GDM1 (cell line): ENCODE measurements at regions not wholly inside any gene's neighbourhood (a gene's known extent, or its start where the extent isn't known, plus 50 kb on each side); places are given as distances from the start of the nearest gene placed in this dataset.

Experiments used
- DNase-seq: peaks from one replicate; lab custom pipeline; 2025; lab: John Stamatoyannopoulos, UW

- DNase-seq: no peak
Observed at GRCh38 chr9:74218385-74219063, 278.6 kb upstream of the RORB start.

DNA sequence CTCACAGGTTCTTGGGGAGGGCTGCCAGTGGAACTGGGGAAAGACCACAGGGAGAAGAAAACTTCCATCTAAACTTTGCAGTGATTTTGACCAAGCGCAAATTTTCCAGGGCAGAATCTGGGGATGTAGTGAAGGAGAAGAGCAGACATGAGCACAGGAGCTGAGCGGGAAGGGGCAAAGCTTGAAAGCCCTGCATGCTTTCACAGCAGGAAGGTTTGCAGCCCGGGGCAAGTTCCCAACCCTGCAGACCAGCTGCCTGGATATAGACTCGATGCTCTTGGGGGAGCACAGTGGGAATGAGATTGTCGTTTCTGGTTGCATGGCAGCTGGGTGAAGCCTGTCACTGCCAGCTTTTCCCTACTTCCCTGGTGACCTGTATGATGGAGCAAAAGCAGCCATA, 276.8 kb upstream of the RORB start:
- DNase-seq: no peak

- DNase-seq: no peak
Observed at GRCh38 chr9:74236857-74237256, 260.3 kb upstream of the RORB start.

GRCh38 chr9:74245866-74246497, 251.2 kb upstream of the RORB start:
- DNase-seq: no peak

DNA sequence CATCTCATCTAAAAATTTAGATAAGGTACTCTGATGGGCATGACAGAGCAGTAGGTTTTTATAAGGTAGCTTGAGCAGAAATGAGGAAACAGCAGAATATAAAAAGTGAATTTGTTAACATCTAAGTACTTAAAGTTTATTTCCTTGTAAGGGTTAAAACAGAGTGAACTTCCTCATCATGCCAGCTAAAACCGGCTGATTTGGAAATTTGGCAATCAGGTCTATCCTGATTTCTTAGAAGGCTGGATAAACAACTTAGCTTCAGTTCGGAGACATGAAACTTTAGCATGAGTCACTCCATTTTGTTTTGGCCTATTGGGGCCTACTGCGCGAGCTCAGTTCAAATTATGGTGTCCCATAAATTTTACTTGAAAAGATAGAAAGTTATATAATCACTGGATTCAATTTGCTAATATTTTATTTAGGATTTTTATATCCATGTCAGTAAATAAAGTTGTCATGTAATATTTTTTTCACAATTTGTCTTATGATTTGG, 241.6 kb upstream of the RORB start:
- no peak for DNase-seq

- DNase-seq: no peak
Observed at GRCh38 chr9:74275872-74276508, 221.1 kb upstream of the RORB start.

DNA sequence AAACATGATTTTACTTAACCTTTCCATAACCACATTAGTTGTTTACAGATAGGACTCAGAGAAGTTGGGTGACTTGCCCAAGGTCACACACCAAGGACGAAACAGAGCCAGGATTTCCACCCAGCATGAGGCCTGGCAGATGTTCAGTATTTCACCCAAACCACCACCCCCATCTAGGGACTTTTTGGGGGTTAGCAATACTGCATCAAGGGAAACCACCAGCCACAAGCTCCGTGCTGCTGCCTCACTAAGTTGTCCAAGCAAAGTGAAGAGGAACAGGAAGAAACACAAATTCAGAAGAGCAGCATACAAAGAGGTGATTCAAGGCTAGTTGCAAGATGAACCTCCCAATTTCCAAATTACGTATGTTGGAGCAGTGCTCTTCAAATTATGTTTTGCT, 219.6 kb upstream of the RORB start:
- DNase-seq: no peak

DNA sequence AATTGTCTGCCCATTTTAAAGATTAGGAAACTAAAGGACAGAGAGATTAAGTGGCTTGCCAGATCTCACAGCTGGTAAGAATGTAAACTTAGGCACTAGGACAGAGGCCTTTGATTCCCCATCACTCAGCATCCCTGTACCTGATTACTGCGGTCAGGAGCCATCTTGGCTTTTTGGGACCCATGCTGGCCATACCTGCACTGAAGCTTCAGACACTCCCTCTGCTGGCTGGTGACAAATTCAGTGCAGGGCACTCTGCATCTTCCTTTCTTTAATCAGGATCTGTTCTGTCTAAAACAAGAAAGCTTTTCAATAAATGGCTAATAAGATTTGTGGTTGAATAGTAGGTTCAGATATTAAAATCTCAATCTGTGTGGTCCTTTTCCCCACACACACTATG, 215.5 kb upstream of the RORB start:
- no peak for DNase-seq

DNA sequence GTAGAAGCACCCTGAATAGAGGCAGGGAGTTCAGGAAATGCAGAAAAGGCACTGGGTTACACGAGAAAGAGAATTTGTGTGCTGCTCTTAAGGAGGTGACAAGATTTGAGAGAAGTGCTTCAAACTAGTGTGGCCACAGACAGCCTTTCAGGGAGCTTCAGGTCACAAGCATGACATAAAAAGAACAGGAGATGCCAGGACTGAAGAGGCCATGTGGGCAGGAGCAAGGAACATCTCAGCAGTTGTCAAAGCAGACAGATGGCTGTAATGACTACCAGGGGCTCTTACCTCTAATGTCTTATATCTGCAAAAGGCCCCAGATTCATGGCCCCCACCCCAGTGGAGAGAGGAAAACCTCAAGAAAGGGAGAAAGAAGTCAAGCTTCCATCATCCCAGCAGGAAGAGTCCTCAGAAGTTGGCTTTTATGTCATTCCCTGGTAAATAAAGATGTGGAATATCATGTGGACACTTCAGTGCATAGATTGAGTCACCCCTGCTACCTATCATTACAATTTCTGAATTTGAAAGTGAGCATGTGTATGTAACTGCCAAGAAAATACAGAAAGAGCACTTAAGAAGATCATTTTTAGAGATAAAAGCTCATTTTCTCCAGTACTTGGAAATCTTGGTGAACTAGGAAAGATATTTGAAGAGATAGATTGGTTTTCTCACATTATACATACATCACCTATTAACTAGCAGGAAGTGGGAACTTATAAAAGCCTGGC, 214.4 kb upstream of the RORB start:
- no peak for DNase-seq

GRCh38 chr9:74284581-74285450, 212.3 kb upstream of the RORB start:
- DNase-seq: no peak

DNA sequence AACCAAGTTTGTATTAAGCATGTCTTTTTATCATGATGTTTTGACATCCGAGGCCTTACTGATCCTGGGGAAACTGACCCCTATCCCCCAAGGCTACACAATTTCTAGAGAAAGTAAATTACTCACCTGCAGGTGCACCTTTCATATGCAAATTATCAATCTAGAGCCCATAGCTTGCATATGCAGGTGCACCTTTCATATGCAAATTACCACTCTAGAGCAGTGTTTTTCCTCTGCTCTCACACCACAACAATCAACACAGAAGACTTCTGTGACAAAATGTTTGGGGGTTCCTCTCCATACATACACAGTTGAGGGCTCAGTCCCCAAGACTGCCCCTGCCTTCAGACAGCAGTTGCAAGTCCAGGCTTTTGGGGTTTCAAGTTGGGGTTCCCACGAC, 203.7 kb upstream of the RORB start:
- DNase-seq: no peak

DNA sequence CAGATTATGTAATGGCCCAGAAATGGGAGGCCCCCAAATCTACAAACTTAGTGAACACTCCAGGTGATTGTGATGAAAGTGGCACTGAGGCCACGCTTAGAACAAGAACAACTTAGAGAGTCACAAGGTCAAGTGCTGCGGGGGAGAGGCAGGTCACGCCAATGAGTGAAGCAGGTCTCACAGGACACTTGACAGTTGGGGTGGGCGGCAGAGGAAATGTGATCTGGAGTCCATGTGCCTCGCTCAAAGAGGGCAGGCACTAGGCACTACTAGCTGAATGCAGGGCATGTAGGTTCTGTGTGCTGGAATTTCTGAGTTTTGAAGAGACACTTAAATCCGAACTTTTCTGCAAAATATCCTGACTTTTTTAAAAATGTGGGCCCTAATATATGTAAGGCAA, 193.2 kb upstream of the RORB start:
- DNase-seq: no peak

- no peak for DNase-seq
Observed at GRCh38 chr9:74304598-74304997, 192.5 kb upstream of the RORB start.

DNA sequence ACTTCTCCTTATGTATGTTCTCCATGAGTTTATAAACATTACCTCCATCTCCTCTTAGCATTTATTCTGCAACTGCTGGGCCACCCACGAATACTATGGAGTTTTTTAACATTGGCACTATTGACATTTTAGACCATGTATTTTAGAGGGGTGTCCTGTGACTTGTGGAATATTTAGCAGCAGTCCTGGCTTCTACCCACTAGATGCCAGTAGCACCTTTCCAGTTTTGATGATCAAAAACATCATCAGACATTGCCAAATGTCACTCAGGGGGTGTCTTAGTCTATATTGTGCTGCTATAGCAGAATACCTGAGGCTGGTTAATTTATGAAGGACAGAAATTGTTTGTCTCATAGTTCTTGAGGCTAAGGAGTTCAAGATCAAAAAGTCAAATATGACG, 187.5 kb upstream of the RORB start:
- DNase-seq: no peak

- DNase-seq: no peak
Observed at GRCh38 chr9:74317235-74317634, 179.9 kb upstream of the RORB start.

DNA sequence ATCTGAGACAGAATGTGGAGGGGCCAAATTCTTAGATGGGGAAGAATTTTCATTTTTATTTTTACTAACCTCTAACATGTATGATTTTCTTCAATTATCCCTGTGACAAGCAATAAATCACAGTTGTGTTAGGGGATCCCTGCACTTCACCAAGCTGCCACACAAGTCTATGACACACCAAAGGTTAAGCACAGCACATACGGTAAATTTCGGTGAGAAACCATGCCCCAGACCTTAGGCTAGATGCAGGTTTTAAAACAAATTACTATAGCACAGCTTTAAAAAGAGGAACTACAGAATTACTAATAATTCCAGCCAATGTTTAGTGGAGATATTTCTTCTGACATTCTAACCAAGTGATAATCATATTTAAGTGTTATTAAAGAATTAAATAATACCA, 175.7 kb upstream of the RORB start:
- DNase-seq: no peak

DNA sequence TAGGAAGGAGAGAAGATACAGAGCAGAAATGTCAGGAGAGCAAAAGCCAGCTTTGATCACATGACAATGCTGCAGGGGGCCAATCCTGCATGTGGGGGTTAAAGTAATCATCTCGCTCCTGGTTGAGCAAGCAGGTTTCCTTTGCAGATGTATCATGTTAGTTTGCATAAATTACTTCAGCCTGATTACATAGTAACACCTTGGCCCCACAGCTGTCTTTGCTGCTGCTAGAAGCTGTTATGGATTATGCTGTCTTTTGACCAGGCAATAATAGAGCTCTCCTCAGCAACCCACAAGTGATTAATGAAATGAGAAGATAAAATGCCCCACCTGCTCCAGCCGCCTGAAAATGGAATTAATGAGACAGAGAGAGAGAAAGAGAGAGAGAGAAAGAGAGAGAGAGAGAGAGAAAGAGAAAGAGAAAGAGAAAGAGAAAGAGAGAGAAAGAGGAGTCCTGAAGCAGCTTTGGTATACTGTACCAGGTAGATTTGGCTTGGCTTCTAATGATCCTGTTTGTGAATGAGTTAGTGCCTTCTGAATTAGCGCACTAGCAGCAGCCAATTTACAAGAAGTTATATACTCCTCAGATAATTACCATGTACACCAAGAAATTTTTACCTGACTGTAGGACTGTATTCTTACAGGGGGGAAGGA, 174.3 kb upstream of the RORB start:
- no peak for DNase-seq

DNA sequence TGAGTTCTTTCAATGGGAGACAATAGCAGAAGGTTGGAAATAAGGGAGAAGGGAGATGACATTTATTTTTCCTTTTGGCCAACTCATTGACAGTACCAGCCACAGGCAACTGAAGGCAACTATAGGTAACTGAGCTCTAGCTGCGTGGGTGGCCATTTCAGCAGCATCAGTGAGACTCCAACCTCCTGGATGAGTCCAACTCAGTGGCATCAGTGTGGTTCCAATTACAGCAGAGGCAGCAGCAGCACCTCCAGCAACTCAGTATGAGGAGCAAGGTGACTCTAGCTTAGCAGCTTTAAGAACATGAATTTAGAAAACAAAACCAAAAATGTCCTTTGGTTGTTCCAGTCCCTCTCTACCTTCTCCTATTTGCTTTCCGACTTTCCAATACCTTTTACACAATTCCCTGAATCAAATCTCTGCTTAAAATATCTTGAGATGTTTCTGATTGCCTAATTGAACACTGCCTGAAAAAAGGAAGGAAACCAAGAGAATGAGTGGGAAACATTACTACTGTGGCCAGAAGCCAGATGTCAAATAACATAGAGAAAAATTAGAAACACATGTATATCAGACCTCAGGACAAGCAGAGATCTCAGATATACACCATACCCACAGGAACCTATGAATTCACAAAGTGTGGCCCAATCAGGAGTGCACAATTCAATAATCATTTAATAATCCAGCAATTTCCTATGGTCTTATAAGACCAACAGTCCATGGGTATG, 166.5 kb upstream of the RORB start:
- no peak for DNase-seq

DNA sequence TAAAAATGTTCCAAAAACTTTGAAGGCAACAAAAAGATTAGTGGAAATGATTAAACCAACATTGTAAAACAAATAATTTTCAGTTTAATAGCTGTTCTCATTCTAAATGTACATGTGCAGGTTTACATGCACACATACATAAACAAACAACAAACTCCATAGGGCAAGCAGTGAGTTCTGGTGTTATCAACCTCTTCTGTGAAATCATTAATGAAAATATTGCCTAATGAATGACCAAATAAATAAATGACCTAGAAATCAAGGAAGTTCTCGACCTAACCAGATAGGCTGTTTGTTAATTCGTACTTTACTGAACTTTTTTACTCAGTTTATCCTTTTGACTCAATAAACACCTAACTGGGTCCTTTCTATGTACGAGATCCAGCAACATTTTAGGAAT, 165.5 kb upstream of the RORB start:
- DNase-seq: no peak

- peak; percentile 73 for DNase-seq
Observed at GRCh38 chr9:74333384-74334032, 163.6 kb upstream of the RORB start.
